ENCODE measurements at regions not wholly inside any gene's neighbourhood (a gene's known extent, or its start where the extent isn't known, plus 50 kb on each side); places are given as distances from the start of the nearest gene placed in this dataset.
"Not testable (repeated sequence)": the region's sequence is repeated elsewhere in the genome, so short reads cannot be mapped to it uniquely, and the experiment has no call there.

DNA sequence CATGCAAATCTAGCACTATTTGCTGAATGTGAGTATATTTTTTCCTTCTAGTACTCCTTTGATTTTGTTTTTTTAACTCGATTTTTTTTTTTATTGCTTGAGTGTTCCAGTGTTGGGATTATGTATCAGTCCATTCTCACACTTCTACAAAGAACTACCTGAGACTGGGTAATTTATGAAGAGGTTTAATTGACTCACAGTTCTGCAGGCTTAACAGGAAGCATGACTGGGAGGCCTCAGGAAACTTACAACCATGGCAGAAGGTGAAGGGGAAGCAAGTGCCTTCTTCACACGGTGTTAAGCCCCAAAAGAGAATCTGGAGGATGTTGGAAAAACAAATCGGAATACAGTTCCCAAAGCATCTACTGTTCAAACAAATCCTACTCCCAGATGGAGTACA, 69.1 kb downstream of the ZNF518B start:
- H3K4me1 ChIP-seq (ENCODE audit: control insufficient read depth in 2 of 3, insufficient read depth in 2 of 3, low read depth in 1 of 3, low read length in 3 of 3); H3K9ac ChIP-seq (ENCODE audit: low read length in 3 of 3); FAIRE-seq; H3K4me3 ChIP-seq (ENCODE audit: low read length in 3 of 3); H3K36me3 ChIP-seq (ENCODE audit: control insufficient read depth in 2 of 3, insufficient read depth in 3 of 3, low read length in 3 of 3); intact Hi-C loops (cut with DNase I); H3K27me3 ChIP-seq (ENCODE audit: control insufficient read depth, insufficient read depth, low read length); DNase-seq; H3K9me3 ChIP-seq (ENCODE audit: control insufficient read depth in 2 of 3, insufficient read depth in 1 of 3, low read length in 3 of 3); H3K27ac ChIP-seq (ENCODE audit: low read depth in 2 of 2, low read length in 2 of 2): not testable (repeated sequence)

GRCh38 chr4:10385994-10386394, 71.2 kb downstream of the ZNF518B start:
- intact Hi-C loops (cut with DNase I): no loop called here
- no peak overlapping the region for H3K27ac ChIP-seq (ENCODE audit: low read depth in 2 of 2, low read length in 2 of 2)
- no peaks in the 10 kb centered on the region for H3K9me3 ChIP-seq (ENCODE audit: control insufficient read depth in 2 of 3, insufficient read depth in 1 of 3, low read length in 3 of 3)
- no peak overlapping the region for H3K9ac ChIP-seq (ENCODE audit: low read length in 3 of 3)
- DNase-seq (no peak), FAIRE-seq (no peak)
- H3K36me3 ChIP-seq (ENCODE audit: control insufficient read depth in 2 of 3, insufficient read depth in 3 of 3, low read length in 3 of 3): no peaks in the 10 kb centered on the region
- H3K4me1 ChIP-seq (ENCODE audit: control insufficient read depth in 2 of 3, insufficient read depth in 2 of 3, low read depth in 1 of 3, low read length in 3 of 3): no peaks in the 10 kb centered on the region
- no peak for TF ChIP-seq CTCF (IDR thresholded peaks at IDR 0.05; ENCODE audit: borderline replicate concordance, extremely low read depth, insufficient read depth)
- no peak overlapping the region for H3K4me3 ChIP-seq (ENCODE audit: low read length in 3 of 3)
- no peaks in the 10 kb centered on the region for H3K27me3 ChIP-seq (ENCODE audit: control insufficient read depth, insufficient read depth, low read length)

- intact Hi-C loops (cut with DNase I): no loop called here
- no peak overlapping the region for H3K4me3 ChIP-seq (ENCODE audit: low read length in 3 of 3)
- FAIRE-seq: no peak
- TF ChIP-seq CTCF (IDR thresholded peaks at IDR 0.05; ENCODE audit: borderline replicate concordance, extremely low read depth, insufficient read depth): no peak
- H3K27ac ChIP-seq (ENCODE audit: low read depth in 2 of 2, low read length in 2 of 2): no peak overlapping the region
- H3K36me3 ChIP-seq (ENCODE audit: control insufficient read depth in 2 of 3, insufficient read depth in 3 of 3, low read length in 3 of 3): no peaks in the 10 kb centered on the region
- no peaks in the 10 kb centered on the region for H3K9me3 ChIP-seq (ENCODE audit: control insufficient read depth in 2 of 3, insufficient read depth in 1 of 3, low read length in 3 of 3)
- DNase-seq: no peak
- H3K9ac ChIP-seq (ENCODE audit: low read length in 3 of 3): no peak overlapping the region
- no peaks in the 10 kb centered on the region for H3K4me1 ChIP-seq (ENCODE audit: control insufficient read depth in 2 of 3, insufficient read depth in 2 of 3, low read depth in 1 of 3, low read length in 3 of 3)
- H3K27me3 ChIP-seq (ENCODE audit: control insufficient read depth, insufficient read depth, low read length): no peaks in the 10 kb centered on the region
Measured at GRCh38 chr4:10384974-10385373, 72.3 kb downstream of the ZNF518B start.

GRCh38 chr4:10383417-10383816, 73.8 kb downstream of the ZNF518B start:
- Histone ChIP-seq H3K9ac (ENCODE audit: low read length in 3 of 3) (no peak overlapping the region), H3K36me3 (ENCODE audit: control insufficient read depth in 2 of 3, insufficient read depth in 3 of 3, low read length in 3 of 3) (no peaks in the 10 kb centered on the region), H3K9me3 (ENCODE audit: control insufficient read depth in 2 of 3, insufficient read depth in 1 of 3, low read length in 3 of 3) (peaks cover 0 to 1% (median 0%) of the 10 kb centered on the region in 3 donors), H3K27ac (ENCODE audit: low read depth in 2 of 2, low read length in 2 of 2) (no peak overlapping the region), H3K4me3 (ENCODE audit: low read length in 3 of 3) (no peak overlapping the region), H3K4me1 (ENCODE audit: control insufficient read depth in 2 of 3, insufficient read depth in 2 of 3, low read depth in 1 of 3, low read length in 3 of 3) (no peaks in the 10 kb centered on the region), H3K27me3 (ENCODE audit: control insufficient read depth, insufficient read depth, low read length) (no peaks in the 10 kb centered on the region)
- no peak for TF ChIP-seq CTCF (IDR thresholded peaks at IDR 0.05; ENCODE audit: borderline replicate concordance, extremely low read depth, insufficient read depth)
- intact Hi-C loops (cut with DNase I): no loop called here
- FAIRE-seq (no peak), DNase-seq (no peak)

- H3K4me1 ChIP-seq (ENCODE audit: control insufficient read depth in 2 of 3, insufficient read depth in 2 of 3, low read depth in 1 of 3, low read length in 3 of 3); H3K4me3 ChIP-seq (ENCODE audit: low read length in 3 of 3); intact Hi-C loops (cut with DNase I); H3K27me3 ChIP-seq (ENCODE audit: control insufficient read depth, insufficient read depth, low read length); H3K36me3 ChIP-seq (ENCODE audit: control insufficient read depth in 2 of 3, insufficient read depth in 3 of 3, low read length in 3 of 3); FAIRE-seq; H3K9me3 ChIP-seq (ENCODE audit: control insufficient read depth in 2 of 3, insufficient read depth in 1 of 3, low read length in 3 of 3); H3K27ac ChIP-seq (ENCODE audit: low read depth in 2 of 2, low read length in 2 of 2); DNase-seq; H3K9ac ChIP-seq (ENCODE audit: low read length in 3 of 3): not testable (repeated sequence)
Measured at GRCh38 chr4:10382171-10382570, 75.1 kb downstream of the ZNF518B start.
